ENCODE measurements at regions not wholly inside any gene's neighbourhood (a gene's known extent, or its start where the extent isn't known, plus 50 kb on each side); places are given as distances from the start of the nearest gene placed in this dataset.

- no peak for DNase-seq (ENCODE audit: low read depth)
These were observed 1705.1 kb downstream of the PCDH7 start for GRCh38 chr4:32425243-32425642.

DNA sequence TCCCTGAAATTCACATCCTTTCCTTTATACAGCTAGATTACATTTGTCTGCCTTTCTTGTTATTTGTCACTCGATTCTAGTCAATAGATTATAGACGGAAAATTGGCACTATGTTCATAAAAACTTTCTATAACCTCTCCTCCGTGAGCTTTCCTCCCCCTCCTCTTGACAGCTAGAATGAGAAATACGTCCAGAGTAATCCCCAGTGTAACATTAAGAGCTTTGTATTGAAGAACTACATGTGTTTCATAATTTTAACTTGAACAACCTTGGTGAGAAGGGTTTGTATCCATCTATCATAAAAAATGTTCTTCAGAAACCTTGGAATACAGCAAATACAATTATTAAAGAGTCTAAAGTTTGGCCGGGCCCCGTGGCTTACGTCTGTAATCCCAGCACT is 1707.4 kb downstream of the PCDH7 start:
- no peak for DNase-seq (ENCODE audit: low read depth)

- DNase-seq (ENCODE audit: low read depth) = no peak
These were observed 1709.0 kb downstream of the PCDH7 start for GRCh38 chr4:32429151-32429550.

GRCh38 chr4:32435308-32435707 is 1715.1 kb downstream of the PCDH7 start:
- no peak for DNase-seq (ENCODE audit: low read depth)

DNA sequence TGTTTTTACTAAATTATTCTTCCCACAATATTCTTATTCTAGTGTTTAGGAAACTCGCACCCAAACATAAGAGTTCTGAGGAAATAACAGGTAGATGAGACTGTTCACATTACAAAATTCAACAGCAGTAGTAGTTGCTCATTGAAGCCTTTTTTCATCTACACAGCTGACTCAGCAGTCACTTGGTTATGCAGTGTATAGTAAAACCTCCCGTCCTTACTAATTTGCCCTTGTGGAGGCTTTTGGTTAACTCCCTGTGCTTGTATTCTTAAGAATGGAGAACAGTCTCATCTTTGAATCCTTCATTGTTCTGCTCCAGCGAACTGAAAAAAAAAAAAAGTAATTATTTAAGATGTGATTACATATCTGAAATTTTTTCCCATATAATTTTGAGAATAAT is 1716.6 kb downstream of the PCDH7 start:
- DNase-seq (ENCODE audit: low read depth) = no peak

GRCh38 chr4:32440391-32440790 is 1720.2 kb downstream of the PCDH7 start:
- DNase-seq (ENCODE audit: low read depth) = no peak

DNA sequence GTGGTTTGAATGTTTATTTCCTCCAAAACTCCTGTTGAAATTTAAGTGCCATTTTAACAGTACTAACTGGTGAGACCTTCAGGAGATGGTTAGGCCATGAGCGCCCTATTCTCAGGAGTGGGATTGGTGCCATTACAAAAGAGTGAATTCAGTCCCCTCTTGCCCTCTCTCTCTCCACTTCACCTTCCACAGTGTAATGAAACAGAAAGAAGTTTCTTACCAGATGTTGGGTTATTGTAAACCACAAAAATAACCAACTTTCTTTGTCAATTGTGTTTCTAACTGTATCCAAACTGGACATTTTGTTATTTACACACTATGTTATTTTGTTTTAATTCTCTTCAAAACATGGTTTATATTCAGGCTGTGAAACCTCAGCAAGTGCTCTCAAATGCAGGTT is 1734.3 kb downstream of the PCDH7 start:
- DNase-seq (ENCODE audit: low read depth) = no peak

- peak; percentile 2 for DNase-seq (ENCODE audit: low read depth)
These were observed 1735.1 kb downstream of the PCDH7 start for GRCh38 chr4:32455231-32455630.

DNA sequence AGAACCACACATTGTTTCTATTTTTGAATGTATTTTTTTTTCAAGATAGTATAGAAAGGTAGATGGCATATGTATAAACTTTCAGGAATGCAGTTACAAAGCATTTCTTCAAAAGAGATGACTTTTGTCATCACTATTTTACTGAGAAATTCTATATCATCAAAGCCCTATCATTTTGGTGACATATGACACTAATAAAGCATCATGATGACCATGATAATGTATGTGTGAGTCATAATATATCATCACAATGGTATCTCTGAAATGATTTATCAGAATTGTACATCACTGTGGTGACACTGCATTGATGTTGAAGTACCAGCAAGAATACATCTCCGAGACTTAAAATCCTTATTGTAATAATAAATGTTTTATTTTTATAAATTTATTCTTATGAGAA is 1740.8 kb downstream of the PCDH7 start:
- DNase-seq (ENCODE audit: low read depth) = no peak

DNA sequence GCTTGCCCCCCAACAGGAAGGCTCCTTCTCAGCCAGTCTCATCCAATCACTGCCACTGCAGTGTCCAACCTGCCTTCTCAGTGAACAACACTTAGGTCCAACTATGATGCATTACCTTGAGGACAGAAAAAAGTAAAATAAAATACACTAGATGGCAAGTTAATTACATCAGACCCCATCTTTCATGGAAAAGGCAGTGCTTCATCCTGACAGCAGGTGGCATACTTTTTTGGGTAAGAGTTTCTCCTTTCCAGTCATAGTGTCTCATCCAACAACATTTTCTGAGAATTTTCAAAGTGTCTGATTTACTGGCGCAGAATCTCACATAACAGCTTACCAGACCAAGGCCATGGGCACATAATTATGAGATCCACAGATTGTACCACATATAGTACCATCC is 1742.8 kb downstream of the PCDH7 start:
- DNase-seq (ENCODE audit: low read depth) = no peak

GRCh38 chr4:32470087-32470585 is 1750.0 kb downstream of the PCDH7 start:
- DNase-seq (ENCODE audit: low read depth) = no peak

GRCh38 chr4:32472918-32473317 is 1752.7 kb downstream of the PCDH7 start:
- peak; percentile 1 for DNase-seq (ENCODE audit: low read depth)

DNA sequence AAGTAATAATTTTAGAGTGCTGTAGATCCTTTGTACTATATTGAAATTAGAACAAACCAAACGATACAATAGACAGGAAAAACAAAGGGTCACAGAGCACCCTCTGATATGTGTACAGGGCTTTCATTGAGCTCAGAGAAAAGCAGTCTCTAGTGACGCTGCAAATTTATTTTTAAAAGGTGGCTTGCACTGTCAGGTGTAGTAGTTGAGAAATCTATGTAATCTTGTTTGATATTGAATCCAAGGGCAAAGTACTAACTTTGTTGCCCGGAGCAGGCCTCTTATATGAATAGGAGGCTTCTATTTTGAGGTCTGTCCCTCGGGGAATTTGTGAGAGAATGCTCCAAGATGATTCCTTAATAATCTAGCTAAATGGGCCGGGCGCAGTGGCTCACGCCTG is 1755.5 kb downstream of the PCDH7 start:
- no peak for DNase-seq (ENCODE audit: low read depth)

GRCh38 chr4:32477518-32477917 is 1757.3 kb downstream of the PCDH7 start:
- DNase-seq (ENCODE audit: low read depth) = no peak

DNA sequence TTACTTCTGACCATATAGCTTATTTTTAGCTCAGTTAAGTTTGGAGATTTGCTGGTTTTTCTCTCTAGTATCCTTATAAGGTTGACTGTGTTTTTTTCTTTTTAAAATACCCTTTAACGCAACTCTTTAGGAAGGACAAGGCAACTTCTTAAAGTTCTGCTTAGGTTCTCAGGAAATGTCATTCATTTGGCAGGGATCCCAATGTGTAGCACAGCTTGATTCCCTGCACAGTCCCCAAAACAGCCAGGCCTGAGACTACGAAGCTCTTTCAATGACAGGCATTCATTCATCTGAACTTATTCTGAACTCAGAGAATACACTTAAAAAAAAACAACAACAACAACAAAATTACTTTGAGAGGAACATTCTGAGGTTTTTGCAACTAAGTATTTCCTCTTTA is 1765.8 kb downstream of the PCDH7 start:
- no peak for DNase-seq (ENCODE audit: low read depth)

- DNase-seq (ENCODE audit: low read depth) = no peak
These were observed 1768.5 kb downstream of the PCDH7 start for GRCh38 chr4:32488690-32489089.

DNA sequence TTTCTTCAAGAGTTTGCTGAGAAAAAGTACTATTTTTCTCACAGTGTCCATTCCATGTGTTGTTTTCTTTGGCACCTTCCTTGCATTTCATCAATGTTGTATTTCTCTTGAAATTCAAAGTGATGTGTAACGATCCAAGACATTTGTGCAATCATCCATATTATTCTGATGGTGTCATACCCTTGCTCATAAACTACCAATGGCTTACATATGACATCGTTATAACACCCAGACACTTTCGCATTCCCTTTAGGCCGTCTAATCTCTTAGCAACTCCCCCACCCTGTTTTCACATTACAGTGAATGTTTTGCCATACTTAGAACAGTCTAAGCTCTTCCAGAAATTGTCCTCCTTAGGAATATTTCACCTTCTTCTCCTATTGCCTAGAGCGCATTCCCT is 1779.0 kb downstream of the PCDH7 start:
- peak; percentile 1 for DNase-seq (ENCODE audit: low read depth)

GRCh38 chr4:32503241-32503640 is 1783.1 kb downstream of the PCDH7 start:
- no peak for DNase-seq (ENCODE audit: low read depth)

DNA sequence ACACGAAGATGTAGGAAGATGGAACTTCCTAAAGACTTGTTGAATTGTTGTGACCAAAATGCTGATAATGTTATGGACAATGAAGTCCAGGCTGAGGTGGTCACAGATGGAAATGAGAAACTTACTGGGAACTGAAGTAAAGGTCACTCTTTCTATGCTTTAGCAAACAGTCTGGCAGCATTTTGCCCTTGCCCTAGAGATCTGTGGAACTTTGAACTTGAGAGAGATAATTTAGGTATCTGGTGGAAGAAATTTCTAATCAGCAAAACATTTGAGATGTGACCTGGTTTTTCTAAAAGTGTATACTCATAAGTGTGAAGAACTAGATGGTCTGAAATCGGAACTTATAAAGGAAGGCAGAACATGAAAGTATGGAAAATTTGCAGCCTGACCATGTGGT is 1785.9 kb downstream of the PCDH7 start:
- no peak for DNase-seq (ENCODE audit: low read depth)

DNA sequence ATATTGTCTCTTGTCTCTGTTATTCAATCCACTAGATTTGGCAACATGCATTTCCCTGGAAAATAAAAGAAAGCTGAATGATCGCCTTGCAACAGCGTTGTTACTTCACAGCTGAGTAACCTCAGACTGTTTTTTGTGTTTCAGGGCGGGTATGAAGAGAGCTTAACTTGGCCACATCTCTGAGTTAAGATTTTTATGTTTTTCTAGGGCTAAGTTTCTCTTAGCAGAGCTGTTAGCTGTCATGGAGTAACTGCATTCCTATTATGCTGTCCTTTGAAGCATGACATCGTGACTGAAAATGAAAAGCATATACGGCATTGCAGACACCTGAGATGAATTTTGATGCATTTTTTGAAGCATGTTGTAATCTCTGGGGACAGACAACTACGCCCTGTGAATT is 1798.9 kb downstream of the PCDH7 start:
- DNase-seq (ENCODE audit: low read depth) = no peak

- DNase-seq (ENCODE audit: low read depth) = no peak
These were observed 1805.3 kb downstream of the PCDH7 start for GRCh38 chr4:32525420-32525819.

DNA sequence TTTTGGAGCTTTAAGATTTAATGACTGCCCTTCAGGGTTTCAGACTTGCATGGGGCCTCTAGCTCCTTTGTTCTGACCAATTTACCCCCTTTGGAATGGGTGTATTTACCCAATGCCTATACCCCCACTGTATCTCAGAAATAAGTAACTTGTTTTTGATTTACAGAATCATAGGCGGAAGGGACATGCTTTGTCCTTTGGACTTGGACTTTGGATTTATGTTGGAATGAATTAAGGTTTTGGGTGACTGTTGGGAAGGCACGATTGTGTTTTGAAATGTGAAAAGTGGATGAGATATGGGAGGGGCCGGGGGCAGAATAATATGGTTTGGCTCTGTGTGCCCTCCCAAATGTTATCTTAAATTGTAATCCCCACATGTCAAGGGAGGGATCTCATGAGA is 1824.7 kb downstream of the PCDH7 start:
- no peak for DNase-seq (ENCODE audit: low read depth)

- no peak for DNase-seq (ENCODE audit: low read depth)
These were observed 1831.8 kb downstream of the PCDH7 start for GRCh38 chr4:32551943-32552342.

DNA sequence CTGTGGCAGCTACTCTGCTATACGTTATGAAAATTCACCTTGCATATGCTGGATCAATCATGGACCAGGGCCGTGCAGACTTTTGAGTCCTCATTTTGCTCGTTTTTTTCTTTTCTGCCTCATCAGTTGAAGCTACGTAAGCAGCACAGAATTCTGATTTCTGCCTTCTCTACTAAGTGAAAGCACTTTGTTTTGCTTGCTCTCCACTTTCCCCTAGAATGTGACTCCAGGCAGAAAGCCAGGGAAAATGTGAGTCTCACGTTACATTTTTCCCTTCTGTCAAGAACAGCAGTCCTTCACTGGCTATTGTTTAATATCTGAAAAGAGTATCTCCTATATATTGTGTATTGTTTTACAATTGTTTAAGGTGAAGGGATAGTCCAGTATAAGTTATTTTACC is 1840.1 kb downstream of the PCDH7 start:
- DNase-seq (ENCODE audit: low read depth) = peak; percentile 7

DNA sequence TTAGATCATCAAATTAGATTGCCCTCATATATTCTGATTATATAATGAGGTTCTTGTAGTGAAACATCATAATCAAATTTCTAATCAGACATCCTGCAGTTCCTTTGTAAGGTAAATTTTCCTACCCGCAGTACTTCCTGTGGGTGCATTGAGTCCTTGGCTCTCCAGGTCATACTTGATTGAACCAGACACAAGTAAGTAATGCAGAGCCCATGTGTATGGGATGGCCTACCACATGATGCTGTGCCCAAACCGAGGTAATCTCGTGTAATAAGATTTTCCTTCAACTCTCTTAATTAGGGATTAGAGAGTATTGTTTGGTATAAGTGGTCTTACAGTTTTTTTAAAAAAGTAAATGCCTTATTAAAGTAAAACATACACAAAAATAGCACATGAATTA is 1841.8 kb downstream of the PCDH7 start:
- DNase-seq (ENCODE audit: low read depth) = no peak
